Suprapubic skin (tissue), 3 donors: ENCODE measurements at regions not wholly inside any gene's neighbourhood (a gene's known extent, or its start where the extent isn't known, plus 50 kb on each side); places are given as distances from the start of the nearest gene placed in this dataset.

Experiments used
- CTCF ChIP-seq, 2 donors: fragments of 200-600 bp in 1 of 2; fragments of 450-650 bp in 1 of 2; sonication (generic) in 1 of 2; IDR thresholded peaks; one replicate each; pipeline ENCODE4 v1.5.1; 2016 to 2019; ENCODE audit warnings: antibody characterized with exemption in 2 of 2, mild to moderate bottlenecking in 1 of 2, moderate library complexity in 1 of 2
- POLR2A ChIP-seq, 2 donors: fragments of 450-650 bp; IDR thresholded peaks; one replicate each; pipeline ENCODE4 v1.6.1; 2017; ENCODE audit warnings: antibody characterized with exemption in 2 of 2, mild to moderate bottlenecking in 2 of 2, moderate library complexity in 2 of 2

GRCh38 chr1:219113261-219113660 lies 60.4 kb upstream of the LYPLAL1 start:
- TF ChIP-seq CTCF (IDR thresholded peaks at IDR 0.05) (no peak), POLR2A (IDR thresholded peaks at IDR 0.05) (no peak)
